OCI-LY3 (cell line): ENCODE measurements at regions not wholly inside any gene's neighbourhood (a gene's known extent, or its start where the extent isn't known, plus 50 kb on each side); places are given as distances from the start of the nearest gene placed in this dataset.

Experiments used
- CTCF ChIP-seq: fragments of 200-600, 300-600 bp; sonication (generic); IDR thresholded peaks from 2 replicates; pipeline ENCODE4 v1.5.1; 2014; ENCODE audit warnings: antibody characterized with exemption, low read length, low read depth
- EZH2phosphoT487 ChIP-seq: fragments of 200-600 bp; shearing (Covaris generic); IDR thresholded peaks from 2 replicates; pipeline ENCODE4 v1.6.1; 2018; ENCODE audit warnings: antibody characterized with exemption, mixed run types, low read depth

- TF ChIP-seq CTCF (no peak), EZH2phosphoT487 (no peak)
Measured at GRCh38 chr21:28822123-28822399, 170.6 kb downstream of the LTN1 start.
